GM18907 (cell line): ENCODE measurements at regions not wholly inside any gene's neighbourhood (a gene's known extent, or its start where the extent isn't known, plus 50 kb on each side); places are given as distances from the start of the nearest gene placed in this dataset.

Source experiments
- ATAC-seq: cut with Tn5 transposase; IDR thresholded peaks from one replicate; pipeline ENCODE4 v1.9.1; 2021; ENCODE audit warnings: mild to moderate bottlenecking, moderate library complexity; ENCODE audit not compliant: unreplicated experiment

- ATAC-seq: no peak
Measured at GRCh38 chr3:82942041-82942440, 1180.6 kb upstream of the GBE1 start.

GRCh38 chr3:82940124-82940523 is 1178.7 kb upstream of the GBE1 start:
- ATAC-seq: no peak

DNA sequence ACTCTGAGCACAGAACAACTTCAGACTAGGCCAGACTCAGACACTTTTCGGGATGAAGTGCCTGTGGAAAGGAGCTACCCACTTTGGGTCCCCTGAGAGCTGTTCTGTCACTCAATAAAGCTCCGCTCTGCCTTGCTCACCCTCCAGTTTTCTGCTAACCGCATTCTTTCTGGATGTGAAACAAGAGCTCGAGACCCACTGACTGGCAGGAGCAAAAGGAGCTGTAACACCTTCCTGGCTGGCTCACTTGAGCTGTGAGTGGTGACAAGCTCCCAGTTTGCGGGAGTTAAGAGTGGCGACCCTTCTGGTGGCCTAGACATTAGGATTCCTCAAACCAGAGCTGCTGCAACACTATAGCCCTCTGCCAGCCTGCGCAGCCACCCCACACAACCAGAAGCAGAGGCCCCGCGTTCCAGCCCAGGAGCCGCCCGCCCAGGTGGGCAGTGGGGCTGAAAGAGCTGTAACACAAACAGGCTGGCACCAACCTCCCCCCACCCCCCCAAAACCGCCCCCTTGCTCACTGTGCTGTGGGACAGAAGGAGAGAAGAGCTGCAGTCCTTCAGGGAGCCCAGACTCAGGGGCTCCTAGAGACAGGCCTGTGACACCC is 1178.1 kb upstream of the GBE1 start:
- ATAC-seq: no peak

GRCh38 chr3:82938821-82939328 is 1177.4 kb upstream of the GBE1 start:
- no peak for ATAC-seq

- no peak for ATAC-seq
Measured at GRCh38 chr3:82927309-82928253, 1166.1 kb upstream of the GBE1 start.

DNA sequence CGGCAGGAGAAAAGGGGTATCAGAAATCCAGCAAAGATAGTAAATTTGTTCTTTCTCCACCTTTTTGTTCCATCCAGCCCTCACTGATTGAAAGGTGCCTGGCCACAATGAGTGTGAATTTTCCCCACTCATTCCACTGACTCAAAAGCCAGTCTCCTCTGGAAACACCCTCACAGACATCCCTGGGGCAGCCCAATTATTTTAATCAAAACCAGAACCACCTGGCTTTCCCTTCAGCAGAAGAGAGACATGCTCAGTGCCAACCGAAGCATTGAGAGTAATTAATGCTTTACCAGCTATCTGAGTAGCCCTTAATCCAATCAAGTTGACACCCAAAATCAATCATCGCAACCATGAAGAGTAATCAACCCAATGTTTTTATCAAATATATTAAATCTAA is 1129.6 kb upstream of the GBE1 start:
- ATAC-seq: no peak

DNA sequence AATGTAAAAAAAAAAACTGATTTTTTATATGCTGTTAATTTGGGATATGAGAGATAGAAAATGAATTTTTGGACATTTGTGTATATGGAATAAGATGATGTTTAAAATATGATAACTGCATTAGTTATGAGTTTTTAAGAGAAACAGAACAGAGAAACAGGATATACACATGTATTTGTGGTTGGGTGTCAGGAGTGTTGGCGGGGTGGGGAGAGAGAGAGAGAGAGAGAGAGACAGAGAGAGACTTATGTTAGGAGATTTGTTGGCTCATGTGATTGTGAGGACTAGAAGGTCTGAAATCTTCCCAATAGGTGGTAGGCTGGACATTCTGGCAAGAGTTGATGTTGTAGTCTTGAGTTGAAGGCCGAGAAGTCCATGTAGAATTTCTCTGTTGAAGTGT is 1121.6 kb upstream of the GBE1 start:
- no peak for ATAC-seq

- no peak for ATAC-seq
Measured at GRCh38 chr3:82875401-82875800, 1114.0 kb upstream of the GBE1 start.

- ATAC-seq: no peak
Measured at GRCh38 chr3:82839871-82840270, 1078.4 kb upstream of the GBE1 start.

- ATAC-seq: no peak
Measured at GRCh38 chr3:82834098-82834497, 1072.7 kb upstream of the GBE1 start.

DNA sequence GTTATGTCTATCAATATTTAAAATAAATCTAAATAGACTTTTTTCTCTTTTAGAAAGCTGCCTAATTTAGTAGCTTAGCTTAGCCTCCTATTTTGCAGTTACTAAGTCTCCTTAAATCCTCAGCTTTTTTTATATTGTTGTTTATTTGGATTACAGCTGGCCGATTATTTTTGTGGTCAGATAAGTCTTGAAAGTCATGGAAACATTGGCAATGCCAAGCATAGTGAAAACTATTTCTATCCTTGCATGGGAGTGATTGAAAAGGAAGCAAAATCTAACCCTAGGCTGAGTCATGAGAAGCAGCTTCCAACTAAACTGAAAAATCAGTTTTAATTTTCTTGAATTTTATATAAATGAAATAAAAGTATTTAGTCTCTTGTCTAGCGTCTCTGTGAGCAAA is 1063.0 kb upstream of the GBE1 start:
- no peak for ATAC-seq

GRCh38 chr3:82816086-82816485 is 1054.6 kb upstream of the GBE1 start:
- no peak for ATAC-seq

DNA sequence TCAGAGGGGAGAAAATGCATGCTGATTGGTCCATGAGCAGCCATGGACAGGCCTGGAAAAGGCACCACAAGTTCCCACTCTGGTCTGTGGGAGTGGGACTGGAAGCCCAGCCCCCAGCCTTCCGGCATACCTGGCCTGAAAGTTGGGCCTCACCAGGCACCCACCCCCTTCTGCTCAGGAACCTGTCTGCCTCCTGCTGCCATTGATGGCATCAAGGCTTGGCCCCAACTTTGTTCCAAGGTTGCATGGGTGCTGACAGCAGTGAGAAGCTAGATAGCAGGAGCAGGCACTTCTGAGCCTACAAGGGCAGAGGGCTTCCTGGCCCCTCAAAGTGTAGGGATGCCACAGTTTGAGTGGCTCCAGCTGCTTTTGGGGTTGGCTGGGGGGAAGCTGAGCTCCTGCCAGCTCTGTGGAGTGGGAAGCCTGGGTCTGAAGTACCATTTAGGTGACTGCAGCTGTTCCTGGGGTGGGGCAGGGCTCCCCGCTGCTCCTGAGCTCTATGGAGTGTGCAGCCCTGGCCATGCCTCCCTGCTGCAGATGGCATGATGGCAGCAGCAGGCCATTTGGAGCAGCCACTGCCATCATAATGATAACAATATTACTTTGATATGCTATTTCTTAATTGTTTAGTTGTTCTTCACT is 1054.1 kb upstream of the GBE1 start:
- no peak for ATAC-seq

DNA sequence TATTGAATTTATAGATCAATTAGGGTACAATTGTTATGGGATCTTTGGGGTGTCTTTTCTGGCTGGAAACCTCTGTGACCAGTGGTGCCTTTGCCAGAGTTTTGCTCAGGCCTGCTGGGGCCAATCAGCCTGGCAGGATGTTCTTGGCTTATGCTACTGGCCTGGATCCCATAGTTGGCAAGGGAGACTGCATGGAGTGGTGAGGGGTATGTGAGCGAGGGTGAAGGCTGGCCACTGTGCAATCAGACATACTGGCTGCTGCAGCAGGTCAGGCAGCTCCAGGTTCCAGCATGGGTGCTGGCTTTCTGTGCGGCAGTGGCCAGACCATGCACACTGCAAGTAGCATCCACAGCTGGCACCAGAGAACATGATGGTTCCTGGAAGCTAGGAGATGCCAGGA is 1053.2 kb upstream of the GBE1 start:
- no peak for ATAC-seq

GRCh38 chr3:82807781-82808180 is 1046.3 kb upstream of the GBE1 start:
- no peak for ATAC-seq

- no peak for ATAC-seq
Measured at GRCh38 chr3:82802501-82802900, 1041.1 kb upstream of the GBE1 start.

DNA sequence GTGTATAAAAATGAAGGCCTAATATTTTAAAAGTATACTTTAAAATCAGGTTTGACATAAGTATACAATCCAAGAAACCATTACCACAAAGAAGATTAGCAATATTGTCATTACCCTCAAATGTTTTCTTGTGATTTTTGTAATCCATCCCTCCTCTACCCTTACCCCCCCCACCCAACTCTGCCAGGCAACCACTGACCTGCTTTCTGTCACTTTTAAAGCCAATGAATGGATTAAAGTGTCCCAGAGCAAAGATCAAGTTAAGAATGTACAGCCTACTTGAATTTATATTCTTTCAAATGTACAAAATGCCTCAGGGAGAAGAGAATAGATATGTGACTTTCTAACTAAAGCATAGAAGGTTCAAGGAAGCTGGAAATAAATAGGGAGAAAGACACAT is 1038.8 kb upstream of the GBE1 start:
- no peak for ATAC-seq

DNA sequence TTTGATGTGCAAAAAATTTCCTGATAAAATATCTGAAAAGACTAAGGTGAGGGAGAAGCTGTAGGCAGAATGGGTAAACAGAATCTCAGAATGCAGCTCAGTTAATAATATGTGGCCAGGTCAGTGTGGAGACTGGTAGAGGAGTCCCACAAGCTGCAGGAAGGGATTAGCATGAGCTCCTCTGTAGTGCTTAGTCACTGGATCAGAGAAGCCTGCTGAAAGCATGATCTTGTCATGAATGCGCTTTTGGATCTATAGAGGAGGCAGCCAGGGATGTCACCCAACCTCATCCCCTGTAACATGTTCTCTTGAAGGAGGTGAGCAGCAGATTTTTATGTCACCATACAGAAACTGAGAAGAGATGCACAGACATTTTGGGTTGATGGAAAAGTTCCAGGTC is 1035.3 kb upstream of the GBE1 start:
- ATAC-seq: no peak

DNA sequence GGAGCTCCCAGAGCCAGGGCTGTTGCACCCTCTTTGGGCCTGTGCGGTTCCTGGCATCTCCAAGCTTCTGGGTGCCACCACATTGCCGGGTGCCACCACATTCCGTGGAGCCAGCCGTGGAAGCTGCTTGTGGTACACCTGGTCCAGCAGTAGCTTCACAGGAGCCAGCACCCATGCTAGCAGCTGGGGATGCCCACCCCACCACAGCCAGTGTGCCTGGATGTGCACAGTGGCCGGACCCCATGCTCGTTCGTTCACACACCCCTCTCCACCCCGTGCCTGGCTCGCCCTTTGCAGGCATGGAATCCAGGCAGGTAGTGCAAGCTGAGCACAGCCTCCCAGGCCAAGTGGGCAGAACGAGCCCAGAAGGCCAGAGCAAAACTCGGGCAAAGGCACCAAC is 1029.8 kb upstream of the GBE1 start:
- no peak for ATAC-seq

DNA sequence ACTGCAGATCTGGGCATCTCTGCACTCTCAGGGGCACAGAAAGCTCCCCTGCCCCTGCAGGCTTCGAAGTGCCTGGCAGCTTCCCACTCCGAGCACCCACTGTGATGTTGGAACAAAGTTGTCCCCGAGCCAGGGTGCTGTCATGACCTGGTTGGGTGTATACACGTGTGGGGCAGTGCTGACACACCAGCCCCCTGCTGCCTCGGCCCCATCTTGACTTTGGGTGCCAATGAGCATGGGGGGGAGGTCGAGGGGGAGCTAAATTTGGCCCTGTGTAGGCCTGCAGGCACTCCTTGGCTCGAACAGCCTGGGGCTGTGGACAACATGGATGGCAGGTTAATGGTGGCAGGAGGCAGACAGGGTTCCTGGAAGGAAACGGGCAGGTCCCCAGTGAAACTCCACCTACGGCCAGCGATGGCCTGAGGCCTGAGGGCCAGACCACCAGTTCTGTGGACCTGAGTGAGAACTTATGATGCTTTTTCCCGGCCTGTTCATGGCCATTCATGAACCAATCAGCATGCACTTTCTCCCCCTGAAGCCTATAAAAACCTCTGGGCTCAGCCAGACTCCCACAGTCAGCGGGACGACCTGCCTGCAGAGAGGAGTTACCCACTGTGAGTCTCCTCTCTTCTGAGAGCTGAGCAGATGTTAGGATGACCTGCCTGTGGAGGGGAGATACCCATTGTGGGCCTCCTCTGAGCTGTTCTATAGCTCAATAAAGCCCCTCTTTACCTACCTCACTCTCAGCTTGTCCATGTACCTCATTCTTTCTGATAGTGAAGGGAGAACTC is 1029.1 kb upstream of the GBE1 start:
- no peak for ATAC-seq

- ATAC-seq: no peak
Measured at GRCh38 chr3:82783194-82783593, 1021.7 kb upstream of the GBE1 start.
